HG03025 (cell line): ENCODE measurements at regions not wholly inside any gene's neighbourhood (a gene's known extent, or its start where the extent isn't known, plus 50 kb on each side); places are given as distances from the start of the nearest gene placed in this dataset.

Experiments
- ATAC-seq: cut with Tn5 transposase; IDR thresholded peaks from one replicate; pipeline ENCODE4 v1.9.1; 2021; ENCODE audit warnings: mild to moderate bottlenecking, moderate library complexity; ENCODE audit not compliant: unreplicated experiment, low FRiP score

DNA sequence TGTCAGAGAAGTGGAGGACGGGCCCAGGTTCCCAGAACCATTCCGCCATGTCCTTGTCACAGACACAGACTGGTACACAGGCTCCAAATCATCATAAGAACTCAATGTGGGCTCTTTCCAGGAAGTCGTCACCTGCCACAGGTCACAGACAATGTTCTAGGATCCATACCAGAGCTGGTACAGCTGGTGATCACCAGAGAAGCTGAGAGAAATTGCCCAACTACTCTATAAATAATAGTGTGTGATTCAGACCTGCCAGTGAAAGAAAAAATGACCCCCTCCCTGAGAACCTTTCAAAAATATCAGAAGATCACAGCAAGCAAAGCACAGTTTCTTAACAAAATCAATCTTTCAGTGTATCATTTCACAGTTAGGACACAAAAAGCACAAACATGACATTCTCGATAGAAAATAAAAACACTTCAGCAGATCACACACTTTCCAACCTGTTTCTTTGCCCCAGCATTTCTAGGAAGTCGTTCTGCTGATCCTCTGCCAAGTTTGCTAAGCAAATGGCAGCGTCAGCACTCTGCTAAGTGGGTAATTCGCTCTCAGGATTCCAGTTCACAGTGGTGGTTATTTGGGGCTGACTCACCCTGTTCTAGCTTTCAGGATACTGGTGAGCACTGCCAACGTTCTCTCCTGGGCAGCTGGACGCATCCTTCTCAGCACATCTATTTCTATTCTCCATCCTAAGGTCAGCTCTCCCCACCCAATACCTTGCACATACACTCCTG lies 223.3 kb upstream of the SFSWAP start:
- ATAC-seq: no peak

DNA sequence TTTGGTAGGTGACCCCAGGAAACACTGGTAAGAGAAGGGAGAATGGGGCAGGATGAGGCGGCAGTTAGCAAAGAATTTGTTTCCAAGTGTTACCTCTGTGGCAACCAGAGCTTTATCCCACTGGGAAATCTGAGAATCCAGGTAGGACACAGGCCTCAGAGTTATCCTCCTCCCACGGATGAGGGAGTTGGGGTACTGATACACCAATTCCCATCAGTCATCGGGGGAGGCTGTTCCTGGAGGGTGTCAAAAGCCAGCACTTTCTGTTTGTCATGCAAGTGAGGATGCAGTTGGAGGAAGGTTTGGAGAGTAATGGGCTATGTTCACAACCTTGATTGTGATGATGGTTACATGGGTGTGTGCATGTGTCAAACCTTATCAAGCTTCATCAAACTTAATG lies 221.2 kb upstream of the SFSWAP start:
- no peak for ATAC-seq

DNA sequence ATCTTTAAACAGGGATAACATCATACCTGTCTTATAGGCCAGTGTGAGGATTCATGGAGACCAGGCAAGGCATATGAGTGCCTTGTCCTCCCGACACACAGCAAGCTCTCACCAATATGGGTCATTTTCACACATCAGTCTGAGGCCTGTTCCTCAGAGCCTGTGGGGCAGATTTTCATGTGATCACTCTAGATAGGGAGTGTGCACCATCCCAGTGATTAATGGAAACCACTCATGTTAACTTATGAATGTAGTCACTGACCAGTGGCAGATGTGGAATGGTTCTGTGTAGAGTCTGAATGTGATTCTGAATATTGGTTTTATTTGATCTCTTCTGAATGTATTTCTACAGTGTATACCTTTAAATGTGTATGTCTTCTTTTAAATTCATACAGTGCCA lies 219.7 kb upstream of the SFSWAP start:
- no peak for ATAC-seq

DNA sequence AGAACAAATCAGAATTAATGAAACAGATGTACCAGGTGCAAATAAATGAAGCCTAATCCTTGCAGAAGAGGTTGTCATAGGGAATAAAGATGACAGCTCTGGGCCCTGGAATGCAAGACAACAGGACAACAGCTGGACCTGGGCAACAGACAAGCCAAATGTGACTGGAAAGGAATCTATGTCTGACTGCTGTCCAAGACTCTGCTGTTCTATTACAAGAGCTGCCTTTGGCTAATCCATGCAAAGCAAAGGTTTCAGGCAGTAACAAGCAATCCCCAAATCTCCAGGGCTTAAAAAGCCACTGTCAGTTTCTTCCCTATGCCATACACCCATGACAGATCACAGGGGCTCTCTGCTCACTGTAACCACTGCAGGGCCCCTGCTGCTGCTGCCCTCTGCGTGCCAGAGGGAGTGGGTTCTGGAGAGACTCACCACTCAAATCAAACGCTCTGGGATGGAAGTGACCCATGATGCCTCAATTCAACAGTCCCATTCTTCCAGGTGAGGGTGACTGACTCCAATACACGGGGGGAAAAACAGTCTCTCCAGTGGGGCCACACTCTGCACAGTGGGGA lies 218.9 kb upstream of the SFSWAP start:
- ATAC-seq: no peak

DNA sequence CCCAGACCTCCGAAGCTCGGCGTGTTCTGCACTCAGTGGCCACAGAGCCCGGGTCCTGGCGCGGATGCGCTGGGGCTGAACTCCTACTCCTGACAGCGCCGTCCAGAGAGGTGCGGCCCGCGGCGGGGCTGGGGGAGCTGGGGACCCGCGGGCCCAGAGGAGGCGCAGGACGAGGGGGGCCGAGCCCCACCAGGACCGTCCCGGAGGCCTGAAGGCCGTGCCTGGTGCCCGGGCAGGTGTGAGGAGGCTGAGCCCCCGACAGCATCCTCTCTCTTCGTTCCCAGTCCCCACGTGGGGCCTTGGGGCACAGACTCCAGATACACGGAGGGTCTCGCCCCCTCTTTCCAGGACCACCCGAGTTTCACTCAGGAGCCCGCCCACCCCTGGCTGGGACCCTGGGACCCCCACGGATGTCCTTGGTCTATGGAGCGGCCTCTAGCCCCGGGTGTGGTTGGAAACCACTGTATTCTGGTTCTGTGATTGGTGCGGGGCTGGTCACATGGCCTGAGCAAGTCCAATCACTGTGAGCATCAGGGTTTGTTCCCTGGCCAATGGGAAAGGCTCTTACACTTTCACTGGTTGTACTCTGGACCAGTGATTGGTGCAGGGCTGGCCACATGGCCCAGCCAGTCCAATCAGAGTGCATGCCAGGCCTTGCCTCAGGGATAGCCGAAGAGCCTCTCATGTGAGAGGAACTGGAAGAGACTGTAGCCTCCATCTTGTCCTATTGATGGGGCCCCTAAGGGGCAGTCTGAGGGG lies 217.6 kb upstream of the SFSWAP start:
- no peak for ATAC-seq

DNA sequence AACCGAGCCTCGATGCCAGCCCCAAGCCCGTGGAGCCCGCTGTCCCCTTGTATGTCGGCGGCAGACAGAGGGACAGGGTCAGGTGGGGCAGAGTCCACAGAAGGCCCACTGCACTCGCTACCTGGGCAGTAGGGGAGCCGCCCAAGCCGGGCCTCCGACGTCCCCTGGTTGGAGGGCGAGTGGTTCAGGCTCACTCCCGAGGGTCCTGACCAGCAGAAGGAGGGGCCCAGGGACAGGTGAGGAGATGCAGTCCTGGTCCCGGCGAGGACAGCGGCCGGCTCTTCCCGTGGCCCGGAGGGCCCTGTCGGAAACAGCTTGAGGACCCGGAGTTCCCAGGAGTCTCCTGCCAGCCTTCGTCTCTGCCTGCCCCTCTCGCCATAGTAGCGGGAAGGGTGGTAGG lies 216.7 kb upstream of the SFSWAP start:
- no peak for ATAC-seq

DNA sequence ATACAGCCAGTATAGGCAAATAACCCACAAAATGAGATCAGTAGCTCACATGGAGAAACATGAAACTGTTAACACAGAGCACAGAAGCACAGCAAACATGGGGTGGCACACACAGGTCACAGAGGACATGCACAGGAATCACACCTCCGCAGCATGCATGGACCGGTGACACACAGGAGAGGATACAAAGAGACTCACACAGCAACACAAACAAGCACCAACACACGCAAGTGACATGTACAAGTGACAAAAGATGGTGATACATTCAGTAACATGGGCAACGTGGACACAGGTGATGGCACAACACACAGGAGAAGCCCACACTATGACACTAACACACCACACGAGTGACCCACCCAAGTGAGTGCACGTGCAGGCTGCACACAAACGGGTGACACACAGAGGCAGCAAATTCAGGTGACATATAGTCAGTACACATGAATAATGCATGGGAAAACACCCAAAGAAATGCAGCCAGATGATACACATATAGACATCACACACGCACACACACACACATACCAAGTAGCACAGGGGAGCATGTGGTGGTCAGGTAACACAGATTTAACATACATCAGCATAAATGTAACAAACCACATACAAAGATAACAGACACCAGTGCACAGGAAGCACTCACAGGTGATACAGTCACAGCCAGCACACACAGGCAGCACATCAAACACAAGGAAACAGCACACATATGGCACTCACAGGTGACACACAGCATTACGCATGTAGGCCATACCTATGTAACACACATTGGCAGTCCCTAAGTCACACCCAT lies 216.0 kb upstream of the SFSWAP start:
- ATAC-seq: no peak

DNA sequence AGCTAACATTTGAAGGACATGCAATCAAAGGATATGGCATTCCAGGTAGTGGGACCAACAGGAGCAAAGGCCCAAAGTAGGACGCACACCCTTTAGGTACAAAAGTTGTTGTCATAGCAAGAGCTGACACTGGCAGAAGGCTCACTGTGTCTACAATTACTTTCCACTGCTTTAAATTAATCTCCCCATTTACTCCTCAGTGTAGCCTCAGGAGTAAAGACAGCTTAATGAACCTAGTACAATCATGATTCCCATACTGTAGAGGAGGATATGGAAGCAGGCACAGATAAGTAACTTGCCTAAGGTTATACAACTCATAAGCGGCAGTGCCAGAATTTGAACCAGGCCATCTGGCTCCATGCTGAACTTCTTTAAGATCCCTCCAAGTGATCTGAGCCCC lies 212.9 kb upstream of the SFSWAP start:
- ATAC-seq: no peak

DNA sequence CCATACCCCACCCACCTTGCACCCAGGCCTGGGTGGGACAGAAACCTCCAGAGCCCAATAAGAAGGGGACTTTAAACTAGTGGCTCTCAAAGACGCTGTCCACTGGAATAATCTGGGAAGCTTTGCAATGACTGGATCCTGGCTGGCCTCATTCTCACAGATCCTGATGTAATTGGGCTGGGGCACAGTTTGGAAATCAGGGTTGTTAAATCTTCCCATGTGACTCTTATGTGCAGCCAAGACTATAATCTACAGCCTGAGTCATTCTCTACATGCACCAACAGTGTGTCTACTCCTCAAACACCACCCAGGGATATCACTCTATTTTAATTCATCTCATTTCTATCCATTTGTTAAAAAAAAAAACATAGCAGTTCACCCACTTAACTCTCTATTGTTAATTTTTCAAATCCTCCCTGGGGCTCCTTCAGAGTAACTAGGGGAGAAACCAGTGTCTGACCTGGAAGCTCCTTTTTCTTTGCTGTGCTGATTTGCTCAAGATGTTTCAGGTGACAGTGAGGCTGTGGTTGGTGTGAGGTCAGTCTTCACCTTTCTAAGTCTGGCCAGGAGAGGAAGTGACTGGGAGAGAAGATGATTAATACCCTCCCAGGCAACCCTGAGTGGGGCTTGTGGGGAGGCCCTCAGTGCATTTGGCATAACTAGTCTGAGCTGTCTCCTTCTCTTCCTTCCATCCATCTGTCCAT lies 211.6 kb upstream of the SFSWAP start:
- no peak for ATAC-seq

DNA sequence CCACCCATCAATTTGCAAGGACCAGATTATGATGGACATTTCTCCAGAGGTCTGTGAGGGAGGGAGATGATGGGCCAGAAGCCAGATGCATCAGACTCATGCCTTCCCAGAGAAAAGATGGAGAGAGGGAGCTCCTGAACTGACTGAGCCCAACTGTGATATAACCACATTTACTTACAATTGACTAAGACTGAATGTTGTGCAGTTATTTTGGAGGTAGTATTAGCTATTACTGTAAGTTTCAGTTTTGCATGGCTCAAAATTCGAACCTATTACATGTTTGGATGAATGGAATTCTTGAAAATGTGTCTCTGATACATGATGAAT lies 211.1 kb upstream of the SFSWAP start:
- no peak for ATAC-seq

DNA sequence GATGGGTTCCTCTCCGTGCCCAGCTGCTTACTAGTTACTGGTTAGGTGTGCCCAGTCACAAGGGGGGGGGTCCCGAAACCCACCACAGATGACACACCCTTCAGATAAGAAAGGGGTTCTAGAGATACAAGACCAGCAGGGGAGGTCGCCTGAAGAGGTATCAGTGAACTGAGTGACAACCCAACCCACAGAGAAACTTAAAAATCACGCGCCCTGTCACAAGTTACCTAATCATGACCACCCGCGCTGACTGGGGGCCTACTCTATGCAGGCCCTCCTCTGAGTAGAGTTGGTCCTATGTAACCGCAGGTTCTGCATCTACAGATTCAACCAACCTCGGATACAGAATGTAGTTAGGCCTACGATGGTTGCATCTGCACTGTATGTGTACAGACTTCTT lies 210.3 kb upstream of the SFSWAP start:
- no peak for ATAC-seq

DNA sequence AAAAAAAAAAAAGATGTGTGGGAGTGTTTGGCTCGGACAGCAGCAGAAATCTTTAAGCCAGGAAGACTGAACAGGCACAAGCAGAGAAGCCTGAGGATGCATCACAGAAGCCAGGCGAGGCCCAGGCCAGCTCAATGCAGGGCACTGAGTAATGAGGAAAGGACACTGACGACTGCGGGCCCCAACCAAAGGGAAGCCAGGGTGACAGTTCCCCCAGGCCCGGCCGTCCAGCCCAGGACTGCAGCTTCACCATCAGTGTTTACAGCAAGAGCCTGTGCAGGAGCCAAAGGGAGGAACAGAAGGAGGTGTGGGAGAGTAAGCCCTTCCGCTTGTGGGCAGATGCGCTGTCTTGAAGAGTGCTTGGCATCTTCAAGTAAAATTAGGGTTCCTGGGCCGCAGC lies 205.3 kb upstream of the SFSWAP start:
- ATAC-seq: no peak

DNA sequence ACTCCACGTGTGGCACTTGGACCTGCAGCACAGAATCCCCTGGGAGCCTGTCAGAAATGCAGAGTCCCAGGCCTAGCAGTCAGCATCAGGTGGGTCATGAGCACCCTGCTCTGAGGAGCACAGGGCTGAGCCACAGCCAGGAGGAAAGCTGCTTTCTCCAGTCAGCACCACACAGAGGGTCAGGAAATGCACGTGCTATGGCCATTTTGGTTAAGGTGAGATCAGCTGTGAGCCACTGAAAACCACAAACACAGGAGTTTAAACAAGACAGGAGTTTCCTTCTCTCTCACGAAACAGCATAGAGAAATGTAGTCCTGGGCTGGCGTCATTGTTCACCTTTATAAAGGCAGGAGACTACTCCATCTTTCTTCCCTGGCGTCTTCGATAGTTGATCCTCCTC lies 204.5 kb upstream of the SFSWAP start:
- ATAC-seq: no peak

DNA sequence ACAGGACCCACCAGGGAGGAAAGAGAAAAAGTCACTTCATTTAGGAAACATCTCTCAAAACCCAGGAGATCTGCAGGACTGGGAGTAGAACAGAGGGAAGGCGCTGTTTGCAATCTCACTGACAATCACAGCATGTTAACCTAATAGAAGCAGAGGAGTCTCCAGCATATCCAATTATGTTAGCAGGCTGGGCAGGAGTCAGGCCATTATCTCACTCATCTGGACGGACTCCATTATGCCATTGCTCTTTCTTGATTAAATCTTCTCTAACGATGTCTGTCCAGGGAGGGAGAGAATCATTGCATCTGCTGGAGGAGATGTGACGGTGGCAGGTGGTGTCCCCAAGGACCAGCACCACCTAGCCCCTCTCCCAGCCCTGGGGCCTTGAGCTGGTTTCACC lies 203.8 kb upstream of the SFSWAP start:
- ATAC-seq: no peak

DNA sequence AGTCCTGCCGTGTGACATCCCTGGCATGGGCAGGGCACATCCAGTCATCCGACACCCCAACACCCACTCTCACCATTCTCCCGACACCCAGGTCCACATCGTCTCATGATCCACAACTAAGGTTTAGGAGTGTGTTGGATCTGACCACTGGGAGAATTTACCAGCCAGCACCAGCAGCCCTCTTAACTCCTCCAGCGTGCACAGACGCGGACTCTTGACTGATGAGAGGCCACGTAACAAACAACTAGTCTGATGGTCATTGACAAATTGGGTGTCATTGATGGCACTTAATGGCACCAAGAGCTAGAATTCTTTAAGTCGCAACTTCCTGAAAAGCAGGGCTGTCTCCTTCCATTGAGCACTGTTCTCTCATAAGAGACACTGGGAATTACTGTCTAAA lies 203.0 kb upstream of the SFSWAP start:
- ATAC-seq: no peak

DNA sequence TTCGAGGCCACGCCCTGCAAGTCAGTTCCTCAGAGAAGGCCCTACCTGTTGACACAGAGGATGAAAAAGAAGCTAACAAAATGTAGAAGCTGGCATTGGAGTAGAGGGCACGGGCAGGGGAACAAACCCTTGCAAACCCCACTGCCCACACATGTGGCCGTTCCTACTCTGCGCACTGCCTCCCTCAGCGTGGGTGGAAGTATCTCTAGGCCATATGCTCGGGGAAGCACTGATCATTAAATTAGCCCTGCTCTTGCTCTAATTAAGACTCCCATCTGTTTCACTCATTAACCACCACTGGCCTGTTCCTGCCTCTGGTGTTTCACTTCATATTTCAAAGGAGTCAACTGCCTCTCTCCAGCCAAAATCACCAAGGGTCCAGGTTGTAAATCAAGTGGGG lies 201.2 kb upstream of the SFSWAP start:
- ATAC-seq: no peak

DNA sequence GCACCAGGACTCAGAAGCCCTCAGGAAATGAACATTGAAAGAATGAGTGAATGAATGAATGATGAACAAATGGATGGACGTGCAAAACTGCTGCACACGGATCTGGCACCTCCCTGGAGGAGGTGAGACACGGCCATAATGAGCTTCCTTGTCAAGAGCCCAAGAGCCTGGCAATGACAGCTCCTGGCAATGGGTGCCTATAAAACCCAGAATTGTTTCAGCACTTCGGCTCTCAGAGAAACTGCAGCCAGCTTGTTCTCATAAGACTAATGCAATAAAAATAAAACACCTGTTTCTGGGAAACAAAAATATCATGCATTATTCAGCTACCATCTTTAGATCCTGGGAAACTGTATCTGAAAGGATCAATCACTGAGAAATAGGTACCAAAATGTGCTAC lies 200.5 kb upstream of the SFSWAP start:
- no peak for ATAC-seq

DNA sequence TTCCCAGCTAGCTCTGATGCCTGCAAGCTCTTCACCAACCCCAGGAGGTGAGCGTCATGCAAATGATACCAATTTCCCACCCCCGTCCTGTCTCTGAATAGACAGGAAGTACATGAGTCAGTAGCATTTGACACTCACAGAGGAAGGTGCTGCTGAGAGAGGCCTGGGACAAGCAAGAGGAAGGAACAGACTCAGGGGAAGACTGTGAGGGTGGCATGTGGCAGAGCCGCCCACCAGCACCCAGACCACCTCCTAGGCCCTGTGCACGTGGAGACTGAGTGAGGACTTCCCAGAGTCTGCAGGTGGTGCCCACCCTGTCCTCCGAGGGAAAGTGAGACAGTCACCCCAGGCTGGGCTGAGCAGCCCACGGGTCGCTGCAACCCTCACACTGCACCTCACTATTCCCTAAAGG lies 199.5 kb upstream of the SFSWAP start:
- ATAC-seq: peak; percentile 90

DNA sequence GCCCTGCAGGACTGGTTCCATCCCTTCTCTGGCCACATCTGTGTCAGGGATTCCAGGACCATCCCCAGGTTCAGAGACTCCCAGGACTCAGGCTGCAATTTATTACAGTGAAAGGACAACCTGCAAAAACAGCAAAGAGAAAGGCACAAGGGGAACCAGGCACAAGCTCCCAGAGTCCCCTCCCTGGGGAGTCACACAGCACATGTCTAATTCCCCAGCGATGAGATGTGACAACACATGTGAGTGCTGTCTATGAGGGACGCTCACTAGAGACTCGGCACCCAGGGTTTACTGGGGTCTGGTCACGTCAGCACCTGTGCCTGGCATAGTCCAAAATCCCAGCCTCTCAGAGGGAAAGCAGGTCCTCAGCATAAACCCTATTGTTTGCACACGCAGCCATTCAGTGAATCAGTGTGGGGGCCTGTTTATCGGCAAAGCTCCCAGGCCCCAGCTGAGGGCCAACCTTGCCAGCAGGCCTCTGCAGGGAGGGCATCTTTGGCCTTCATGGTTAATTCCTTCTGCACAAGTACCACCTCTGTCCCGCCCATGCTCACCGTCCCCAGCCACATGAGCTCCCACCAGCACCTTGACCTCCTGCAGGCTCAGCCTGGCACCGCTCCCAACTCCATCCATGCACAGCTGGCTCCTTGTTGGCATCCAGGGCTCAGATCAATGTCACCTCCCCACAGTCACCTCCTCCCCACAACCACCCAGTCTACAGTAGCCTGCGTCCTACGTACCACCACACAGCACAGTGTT lies 198.9 kb upstream of the SFSWAP start:
- ATAC-seq: peak; percentile 19

DNA sequence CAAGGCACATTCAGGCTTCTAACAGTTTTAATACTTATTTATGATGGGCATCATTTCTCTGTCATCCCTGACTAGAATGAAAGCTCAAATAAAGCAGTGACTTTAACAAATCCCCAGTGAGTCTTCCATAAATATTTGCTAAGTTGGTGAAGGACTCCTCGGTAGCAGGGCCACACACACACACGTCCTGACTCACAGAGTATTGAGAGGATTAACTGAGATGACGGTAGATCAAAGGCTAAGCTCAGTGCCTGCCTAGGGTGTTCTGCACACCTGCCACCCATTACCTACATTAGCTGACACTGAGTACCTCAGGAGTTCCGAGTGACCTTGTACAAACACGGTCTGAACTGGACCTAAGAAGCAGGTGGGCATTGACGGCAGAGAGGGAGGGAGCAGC lies 197.3 kb upstream of the SFSWAP start:
- no peak for ATAC-seq
